DND-41 (cell line): ENCODE measurements at regions not wholly inside any gene's neighbourhood (a gene's known extent, or its start where the extent isn't known, plus 50 kb on each side); places are given as distances from the start of the nearest gene placed in this dataset.

Source experiments
- ATAC-seq: fragments of 200-7000 bp; cut with Tn5 transposase; 3 replicates; pipeline ENCODE4 v1.9.1; 2021; ENCODE audit warnings: low read depth; ENCODE audit not compliant: insufficient read depth
- DNase-seq: peaks from one replicate; pipeline ENCODE4 v3.0.0-alpha.2; 2020
- H2AFZ ChIP-seq: 2 replicates; pipeline ENCODE4 v1.6.0; 2012; ENCODE audit warnings: low read depth, low read length
- H3K27ac ChIP-seq: 2 replicates; pipeline ENCODE4 v1.5.1; 2012; ENCODE audit warnings: low read length, inconsistent platforms
- H3K27me3 ChIP-seq: fragments of 200-600 bp; sonication (generic); 2 replicates; pipeline ENCODE4 v1.6.0; 2012; ENCODE audit warnings: low read length, mild to moderate bottlenecking, inconsistent platforms; ENCODE audit not compliant: insufficient read depth, poor library complexity
- H3K36me3 ChIP-seq: 2 replicates; pipeline ENCODE4 v1.5.1; 2012; ENCODE audit warnings: low read length, inconsistent platforms; ENCODE audit not compliant: insufficient read depth
- H3K4me1 ChIP-seq: 2 replicates; pipeline ENCODE4 v1.5.1; 2012; ENCODE audit warnings: mild to moderate bottlenecking, low read length; ENCODE audit not compliant: insufficient read depth
- H3K4me2 ChIP-seq: 2 replicates; pipeline ENCODE4 v1.6.0; 2012; ENCODE audit warnings: mild to moderate bottlenecking, moderate library complexity, low read length, inconsistent platforms; ENCODE audit not compliant: insufficient read depth
- H3K4me3 ChIP-seq, 2 experiments: fragments of 200-600 bp in 1 of 2; shearing (Covaris generic) in 1 of 2; 2 replicates each; pipeline ENCODE4 v1.5.1; 2012 to 2016; ENCODE audit warnings: inconsistent platforms in 2 of 2, low read length in 2 of 2, mild to moderate bottlenecking in 2 of 2, low read depth in 1 of 2, moderate library complexity in 1 of 2
- H3K79me2 ChIP-seq: 2 replicates; pipeline ENCODE4 v1.6.0; 2012; ENCODE audit warnings: low read length, inconsistent platforms; ENCODE audit not compliant: insufficient read depth
- H3K9ac ChIP-seq: 2 replicates; pipeline ENCODE4 v1.6.0; 2012; ENCODE audit warnings: low read depth, mild to moderate bottlenecking, inconsistent platforms, low read length, moderate library complexity
- H3K9me3 ChIP-seq: 2 replicates; pipeline ENCODE4 v1.5.1; 2012; ENCODE audit warnings: low read length, moderate library complexity, mild to moderate bottlenecking, inconsistent platforms; ENCODE audit not compliant: insufficient read depth, severe bottlenecking
- H4K20me1 ChIP-seq: 2 replicates; pipeline ENCODE4 v1.6.0; 2012; ENCODE audit warnings: low read length; ENCODE audit not compliant: insufficient read depth
- CTCF ChIP-seq: IDR thresholded peaks from 2 replicates; pipeline ENCODE4 v1.5.1; 2012; ENCODE audit warnings: borderline replicate concordance, low read length, moderate library complexity, mild to moderate bottlenecking; ENCODE audit not compliant: poor library complexity, severe bottlenecking; ENCODE audit errors: extremely low read depth
- EZH2 ChIP-seq: IDR thresholded peaks from 3 replicates; pipeline ENCODE4 v1.6.1; 2012; ENCODE audit warnings: borderline replicate concordance, low read depth, mild to moderate bottlenecking, moderate library complexity, low read length, inconsistent platforms; ENCODE audit not compliant: severe bottlenecking

- TF ChIP-seq EZH2 (no peak), CTCF (no peak)
- H3K36me3 ChIP-seq = no peaks in the 10 kb centered on the region
- DNase-seq = no peak
- H3K9ac ChIP-seq = no peak overlapping the region
- H3K9me3 ChIP-seq = no peaks in the 10 kb centered on the region
- no peak overlapping the region for H3K4me2 ChIP-seq
- no peak overlapping the region for H3K27ac ChIP-seq
- H3K27me3 ChIP-seq = no peaks in the 10 kb centered on the region
- no peaks in the 10 kb centered on the region for H3K79me2 ChIP-seq
- no peak for ATAC-seq
- no peaks in the 10 kb centered on the region for H3K4me1 ChIP-seq
- H4K20me1 ChIP-seq = no peaks in the 10 kb centered on the region
- no peak overlapping the region for H3K4me3 ChIP-seq
- H2AFZ ChIP-seq = no peak overlapping the region
Measured at GRCh38 chr11:114914231-114915005, 236.1 kb downstream of the NXPE2 start.

- H3K4me2 ChIP-seq = no peak overlapping the region
- H3K79me2 ChIP-seq = no peaks in the 10 kb centered on the region
- H4K20me1 ChIP-seq = no peaks in the 10 kb centered on the region
- H3K9me3 ChIP-seq = no peaks in the 10 kb centered on the region
- TF ChIP-seq CTCF = no peak
- TF ChIP-seq EZH2 = no peak
- DNase-seq (no peak), ATAC-seq (no peak)
- no peaks in the 10 kb centered on the region for H3K36me3 ChIP-seq
- H2AFZ ChIP-seq = no peak overlapping the region
- no peaks in the 10 kb centered on the region for H3K27me3 ChIP-seq
- no peak overlapping the region for H3K27ac ChIP-seq
- H3K4me1 ChIP-seq = no peaks in the 10 kb centered on the region
- H3K4me3 ChIP-seq = no peak overlapping the region
- no peak overlapping the region for H3K9ac ChIP-seq
Measured at GRCh38 chr11:114915871-114916805, 237.8 kb downstream of the NXPE2 start.

- Histone ChIP-seq H3K9ac (no peak overlapping the region), H3K79me2 (no peaks in the 10 kb centered on the region), H2AFZ (no peak overlapping the region), H3K27ac (no peak overlapping the region), H3K4me2 (no peak overlapping the region), H3K9me3 (no peaks in the 10 kb centered on the region), H3K4me1 (no peaks in the 10 kb centered on the region), H3K27me3 (no peaks in the 10 kb centered on the region), H3K36me3 (no peaks in the 10 kb centered on the region), H4K20me1 (no peaks in the 10 kb centered on the region), H3K4me3 (no peak overlapping the region)
- ATAC-seq (no peak), DNase-seq (no peak)
- TF ChIP-seq EZH2 (no peak), CTCF (no peak)
Measured at GRCh38 chr11:114918286-114918685, 240.0 kb downstream of the NXPE2 start.
